ENCODE measurements at regions not wholly inside any gene's neighbourhood (a gene's known extent, or its start where the extent isn't known, plus 50 kb on each side); places are given as distances from the start of the nearest gene placed in this dataset.

- no peak for TF ChIP-seq CTCF (IDR thresholded peaks at IDR 0.05)
- no peak for TF ChIP-seq POLR2A (IDR thresholded peaks at IDR 0.05)
These were observed 49.8 kb upstream of the VGLL2 start for GRCh38 chr6:117215353-117216090.

All from lower leg skin (tissue), 3 donors.